ENCODE measurements at regions not wholly inside any gene's neighbourhood (a gene's known extent, or its start where the extent isn't known, plus 50 kb on each side); places are given as distances from the start of the nearest gene placed in this dataset.

DNA sequence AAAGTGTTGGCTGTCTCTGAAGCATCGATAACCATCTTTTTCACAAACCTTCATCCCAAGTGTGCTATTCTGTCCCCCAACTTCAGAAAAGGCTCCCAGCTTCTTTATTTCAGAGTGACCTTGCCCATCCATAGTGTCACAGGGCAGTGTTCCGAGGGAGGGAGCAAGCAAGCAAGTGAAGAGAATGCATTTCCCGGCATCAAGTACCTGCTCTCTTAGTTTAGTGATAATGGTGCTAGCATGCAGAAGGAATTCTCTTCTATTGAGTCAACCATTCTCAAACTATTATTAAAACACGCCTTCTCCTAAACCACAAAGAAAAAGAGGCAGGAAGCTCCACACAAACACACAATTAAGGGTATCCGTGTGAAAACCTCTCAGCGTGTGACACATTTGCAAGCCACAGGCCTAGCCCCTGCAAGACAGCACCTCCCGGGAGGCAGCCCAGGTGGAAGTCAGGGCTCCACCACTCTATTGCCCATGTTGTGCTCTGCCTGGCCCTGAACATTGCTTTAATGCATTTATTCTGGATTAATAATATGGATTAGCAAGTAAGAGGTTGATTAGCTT lies 504.9 kb downstream of the GALR1 start:
- TF ChIP-seq EZH2phosphoT487 (IDR thresholded peaks at IDR 0.05; ENCODE audit: insufficient read depth, low read depth): no peak
- TF ChIP-seq EZH2 (IDR thresholded peaks at IDR 0.05; ENCODE audit: insufficient read depth, poor library complexity, severe bottlenecking): no peak
